ELR (cell line): ENCODE measurements at regions not wholly inside any gene's neighbourhood (a gene's known extent, or its start where the extent isn't known, plus 50 kb on each side); places are given as distances from the start of the nearest gene placed in this dataset.

ENCODE experiments used
- DNase-seq: peaks from one replicate; pipeline ENCODE4 v3.0.0-alpha.2; 2015; ENCODE audit warnings: low read depth

DNA sequence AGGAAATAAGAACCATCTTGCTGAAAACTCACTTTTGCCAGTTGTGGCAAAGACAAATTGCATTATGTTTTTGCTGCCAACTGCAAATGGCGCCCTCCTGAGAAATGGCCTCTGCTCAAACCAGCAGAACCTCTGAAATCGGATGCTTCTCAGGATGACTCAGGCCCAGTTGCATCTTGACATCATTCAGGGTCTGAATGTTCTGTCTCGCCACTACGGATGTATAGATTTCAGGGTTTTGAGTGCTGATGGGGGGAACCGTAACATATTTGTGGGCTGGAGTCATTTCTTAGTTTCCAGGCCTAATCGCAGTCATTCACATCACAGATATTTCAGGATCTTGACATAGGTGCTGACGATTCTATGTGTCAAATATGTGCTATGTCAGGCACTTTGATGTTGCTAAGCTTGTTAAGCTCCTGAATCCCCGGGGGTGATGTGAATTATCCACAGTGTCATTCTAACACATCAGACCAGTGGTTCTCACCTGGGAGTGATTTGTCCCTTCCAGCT lies 207.1 kb downstream of the NFATC2 start:
- peak; percentile 100 for DNase-seq

DNA sequence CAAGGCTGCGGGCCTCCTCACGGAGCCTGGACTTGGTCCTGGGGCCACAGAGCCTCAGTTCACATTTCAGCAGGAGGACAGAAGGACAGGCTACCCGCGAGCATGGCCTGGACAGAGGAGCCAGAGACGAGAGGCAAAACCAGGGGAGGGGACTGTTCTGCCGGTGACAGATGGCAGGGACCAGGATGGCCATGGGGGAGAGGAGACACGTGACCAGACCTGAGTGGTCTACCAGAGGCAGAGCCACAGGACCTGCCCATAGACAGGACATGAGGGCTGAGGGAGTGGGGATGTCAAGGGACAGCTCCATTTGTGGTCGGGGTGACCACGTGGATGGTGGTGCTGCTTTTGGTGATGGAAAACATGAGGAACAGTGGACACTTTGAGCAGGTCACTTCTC lies 207.9 kb downstream of the NFATC2 start:
- no peak for DNase-seq

DNA sequence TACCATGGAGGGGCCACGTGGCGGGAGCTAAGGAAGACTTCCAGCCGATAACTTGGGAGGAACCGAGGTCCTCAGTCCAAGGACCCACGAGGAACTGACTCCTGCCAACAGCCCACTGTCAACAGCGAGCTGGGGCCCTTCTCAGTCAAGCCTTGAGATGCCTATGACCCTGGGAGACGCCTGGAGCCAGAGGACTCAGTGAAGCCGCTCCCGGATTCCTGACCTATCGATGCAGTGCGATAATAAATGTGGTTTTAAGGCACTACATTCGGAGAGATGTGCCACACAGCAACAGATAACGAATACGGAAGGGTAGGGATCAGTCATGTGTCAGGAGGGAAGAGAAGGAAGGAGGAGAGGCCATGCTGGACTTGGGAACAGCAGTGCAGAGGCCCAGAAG lies 208.5 kb downstream of the NFATC2 start:
- no peak for DNase-seq

DNA sequence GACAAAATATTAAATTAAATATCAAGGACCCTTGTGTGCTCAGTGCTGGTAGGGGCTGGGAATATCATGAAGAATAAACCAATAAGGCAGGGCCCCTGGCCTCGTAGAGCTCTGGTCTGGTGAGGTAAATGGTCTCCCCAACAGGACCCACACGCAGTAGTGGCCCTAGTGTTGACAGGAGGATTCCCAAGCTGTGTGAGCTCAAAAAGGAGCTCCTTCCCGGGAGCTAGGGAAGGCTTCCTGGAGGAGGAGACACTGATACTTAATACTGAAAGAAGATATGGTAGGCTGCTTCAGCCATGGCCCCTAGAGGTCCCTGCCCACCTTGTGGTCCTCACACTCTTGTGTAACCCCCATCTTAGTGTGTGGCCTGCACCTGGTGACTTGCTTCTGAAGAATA lies 209.1 kb downstream of the NFATC2 start:
- no peak for DNase-seq

DNA sequence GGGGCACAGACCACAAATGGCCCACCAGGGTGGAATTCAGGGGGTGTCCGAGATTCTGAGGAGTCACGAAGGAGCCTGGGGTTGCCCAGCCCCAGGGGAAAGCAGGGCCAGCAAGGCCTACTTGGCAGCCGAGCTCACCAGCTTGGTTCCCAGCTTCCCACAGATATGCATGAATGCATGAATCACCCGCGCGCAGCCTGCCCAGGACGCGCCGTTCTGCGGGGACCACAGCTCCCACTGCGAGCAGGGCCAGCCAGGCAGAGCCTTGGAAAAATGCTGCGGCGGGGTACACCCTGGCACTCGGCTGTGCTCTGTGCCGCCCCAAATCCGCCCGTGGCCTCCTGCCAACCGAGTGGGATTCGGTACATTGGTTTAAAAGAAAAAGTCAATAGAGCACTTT lies 211.0 kb downstream of the NFATC2 start:
- no peak for DNase-seq

DNA sequence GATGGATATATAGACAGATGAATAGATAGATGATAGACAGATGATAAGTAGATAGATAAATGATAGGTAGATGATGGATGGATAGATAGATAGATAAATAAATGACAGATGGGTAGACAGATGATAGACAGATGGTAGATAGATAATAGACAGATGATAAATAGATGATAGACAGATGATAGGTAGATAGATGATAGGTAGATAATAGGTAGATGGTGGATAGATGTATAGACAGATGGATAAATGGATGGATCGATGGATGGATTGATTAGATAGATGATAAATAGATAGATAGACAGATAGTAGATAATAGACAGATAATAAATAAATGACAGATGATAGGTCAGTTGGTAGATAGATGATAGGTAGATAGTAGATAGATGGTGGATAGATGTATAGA lies 212.7 kb downstream of the NFATC2 start:
- no peak for DNase-seq

DNA sequence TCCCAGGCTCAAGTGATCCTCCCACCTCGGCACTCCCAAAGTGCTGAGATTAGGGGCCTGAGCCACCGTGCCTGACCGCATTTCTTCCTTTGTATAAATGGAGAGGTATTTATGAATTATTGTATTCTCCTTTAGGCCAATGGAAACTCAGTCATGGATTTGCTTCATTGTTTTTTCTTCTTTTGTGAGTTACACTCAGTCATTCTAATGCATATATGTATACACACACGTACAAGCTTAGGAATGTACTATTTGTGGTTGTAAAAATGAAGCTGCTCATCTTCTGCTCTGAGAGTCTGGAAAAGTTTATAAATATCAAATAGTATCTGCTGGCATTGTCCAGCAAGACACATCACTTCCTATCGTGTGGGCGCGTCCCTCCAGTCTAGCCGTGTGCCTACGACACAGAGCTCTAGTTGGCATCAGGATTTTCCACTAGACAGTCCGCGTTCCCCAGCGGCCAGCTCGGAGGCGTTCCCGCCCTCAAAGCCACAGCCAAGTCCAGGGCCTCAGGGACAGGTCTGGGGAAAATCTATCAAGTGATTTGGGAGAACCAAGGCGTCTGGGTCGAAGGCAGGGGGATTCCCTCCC lies 215.2 kb downstream of the NFATC2 start:
- DNase-seq = peak; percentile 97

DNA sequence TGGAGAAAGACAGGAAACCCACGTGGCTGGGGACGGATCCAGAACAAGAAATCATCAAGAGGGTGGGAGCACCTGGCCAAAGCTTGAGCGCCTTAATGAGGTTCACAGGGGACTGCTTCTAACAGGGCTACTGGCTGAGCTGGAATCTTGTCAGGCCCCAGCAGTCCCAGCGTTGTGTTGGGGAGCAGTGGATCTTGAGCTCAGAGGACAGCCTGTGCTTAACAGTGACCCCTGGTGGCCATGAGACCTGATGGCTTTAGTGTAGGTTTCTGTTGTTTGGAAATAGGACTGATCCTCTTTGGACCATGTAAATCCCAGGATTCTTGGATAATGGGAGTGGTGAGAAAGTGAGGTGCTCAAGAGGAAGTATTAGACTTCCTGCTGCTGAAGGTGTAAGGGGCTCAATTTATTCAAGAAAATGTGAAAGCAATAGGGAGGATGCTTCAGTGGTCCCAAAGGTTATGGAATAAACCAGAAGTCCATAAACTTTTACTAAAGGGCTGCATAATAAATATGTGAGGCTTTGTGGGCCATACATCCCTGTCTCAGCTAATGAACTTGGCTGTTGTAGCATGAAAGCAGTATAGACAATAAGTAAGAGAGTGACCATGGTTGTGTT lies 216.2 kb downstream of the NFATC2 start:
- peak; percentile 79 for DNase-seq

DNA sequence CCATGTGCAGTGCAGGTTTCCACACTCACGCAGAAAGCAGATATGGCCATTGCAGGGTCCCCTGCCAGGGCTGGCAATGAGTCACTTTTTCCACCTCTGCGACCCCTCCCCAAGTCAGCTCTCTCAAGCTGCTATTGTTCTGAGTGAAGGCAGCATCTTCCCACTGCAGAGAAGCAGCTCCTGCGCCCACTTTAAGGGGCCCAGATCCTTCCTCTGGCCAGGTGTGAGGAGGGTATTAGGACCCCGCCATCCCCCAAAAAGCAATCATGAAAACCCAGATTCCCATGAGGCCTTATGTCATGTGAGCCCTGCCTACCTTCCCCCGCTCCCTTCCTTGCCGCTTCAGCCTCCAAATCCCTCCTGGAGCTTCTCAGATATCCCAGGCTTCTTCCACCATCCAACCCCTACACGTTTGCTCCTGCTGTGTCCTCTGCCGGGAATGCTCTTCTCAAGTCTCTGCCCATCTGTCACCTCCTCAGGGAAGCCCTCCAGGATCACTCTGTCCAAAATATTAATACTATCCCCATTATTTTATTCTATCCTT lies 220.3 kb downstream of the NFATC2 start:
- no peak for DNase-seq

DNA sequence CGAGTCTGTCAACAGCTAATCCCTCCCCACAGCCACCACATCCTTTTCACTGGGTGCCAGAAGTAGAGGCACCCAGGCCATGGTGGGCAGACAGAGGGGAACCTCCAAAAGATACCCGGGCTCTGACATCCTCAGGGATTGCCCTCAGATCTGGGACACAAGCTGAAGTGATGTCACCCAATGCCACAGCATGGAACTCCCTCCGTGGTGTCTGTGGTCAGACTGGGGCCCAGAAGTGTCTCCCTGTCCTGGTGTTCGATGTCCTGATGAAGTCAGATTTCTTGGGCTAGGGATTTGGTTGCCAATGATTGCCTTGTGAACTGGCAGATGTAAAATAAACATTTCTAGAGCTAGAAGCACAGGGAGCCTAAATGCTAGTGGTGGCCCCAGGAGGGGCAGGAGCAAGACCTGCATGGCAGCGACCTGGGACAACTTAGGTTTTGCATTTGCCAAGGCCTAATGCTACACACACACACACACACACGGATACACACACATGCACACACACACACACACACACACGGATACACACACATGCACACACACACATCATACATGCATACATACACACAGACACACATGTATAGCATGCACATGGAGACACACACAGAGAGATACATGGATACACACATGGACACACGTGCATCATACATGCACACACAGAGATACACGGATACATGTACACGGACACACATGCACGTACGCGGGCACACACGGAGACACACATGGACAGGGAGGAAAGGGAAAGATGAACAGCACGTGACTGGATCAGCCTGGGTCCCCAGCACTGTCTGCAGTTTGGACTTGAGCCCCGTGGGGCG lies 221.0 kb downstream of the NFATC2 start:
- no peak for DNase-seq

DNA sequence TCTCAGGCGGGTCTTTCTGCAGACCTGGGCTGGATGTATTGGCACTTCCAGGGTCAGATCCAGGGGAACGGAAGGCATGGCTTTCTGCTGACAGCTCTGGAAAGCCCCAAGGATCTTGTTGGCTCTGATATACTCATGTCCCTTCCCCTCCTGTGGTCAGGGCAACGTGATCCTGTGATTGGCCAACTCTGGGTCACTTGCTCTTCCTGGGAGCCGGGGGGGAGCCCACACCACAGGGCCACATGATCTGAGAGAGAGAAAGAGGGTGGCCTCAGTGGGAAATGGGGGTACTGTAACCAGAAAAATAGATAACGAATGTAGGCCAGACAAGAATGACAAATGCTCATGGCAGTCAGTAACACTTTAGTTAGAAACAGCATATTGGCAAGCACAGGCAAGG lies 223.0 kb downstream of the NFATC2 start:
- DNase-seq = no peak

DNA sequence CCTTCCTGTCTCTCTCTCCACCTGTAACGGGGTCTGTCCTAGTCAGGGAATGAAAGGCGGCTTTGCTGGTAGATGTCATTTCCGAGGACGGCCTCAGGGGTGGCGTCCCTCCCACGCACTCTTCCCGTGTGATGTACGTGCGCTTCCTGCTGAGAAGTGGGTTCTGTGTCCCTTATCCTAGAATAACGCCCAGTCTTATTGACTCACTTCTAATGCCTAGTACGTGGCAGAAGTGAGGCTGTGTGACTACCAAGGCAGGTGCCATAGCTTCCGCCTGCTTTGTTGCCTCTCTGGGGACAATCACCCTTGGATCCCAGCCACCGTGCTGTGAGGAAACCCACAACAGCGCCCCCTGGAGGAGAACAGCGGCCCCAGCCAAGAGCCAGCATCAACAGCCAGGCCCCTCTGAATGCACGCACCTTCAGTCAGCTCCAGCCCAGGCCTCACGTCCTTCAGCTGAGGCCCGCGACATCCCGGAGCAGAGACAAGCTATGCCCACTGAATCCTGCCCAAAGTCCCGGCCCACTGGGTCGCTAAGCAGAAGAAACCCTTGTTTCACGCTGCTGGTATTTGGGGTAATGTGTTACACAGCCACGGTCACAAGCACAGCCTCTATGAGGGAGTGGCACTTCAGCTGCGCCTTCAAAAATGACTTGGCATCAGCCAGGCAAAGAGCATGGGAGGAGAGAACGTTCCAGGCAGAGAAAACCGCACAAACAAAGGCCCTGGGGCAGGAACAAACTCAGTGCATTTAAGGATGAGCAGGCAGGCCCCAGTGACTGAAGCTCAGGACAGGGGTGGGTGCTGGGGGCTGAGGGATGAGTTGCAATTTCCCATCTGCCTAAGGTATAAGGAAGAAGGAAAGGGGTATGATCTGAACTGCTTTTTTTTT lies 224.2 kb downstream of the NFATC2 start:
- DNase-seq = peak; percentile 60

DNA sequence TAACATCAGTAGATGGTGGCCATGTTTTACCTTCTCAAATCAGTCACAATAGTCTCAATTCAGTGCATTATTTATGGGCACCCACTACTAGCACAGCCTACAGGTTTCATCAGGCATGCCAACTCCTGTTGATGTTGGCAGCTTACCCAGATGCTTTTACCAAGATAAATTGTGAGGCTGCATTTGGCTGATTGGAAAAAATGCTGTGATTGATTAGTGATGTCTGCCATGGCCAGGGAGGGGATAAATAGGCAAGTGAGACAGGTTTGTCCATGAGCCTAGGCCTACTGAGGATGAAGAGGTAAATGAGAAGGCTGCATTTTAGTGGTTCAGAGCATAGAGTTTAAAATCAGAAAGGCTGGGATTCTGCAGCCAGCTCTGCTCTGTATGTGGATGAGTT lies 227.1 kb downstream of the NFATC2 start:
- no peak for DNase-seq

DNA sequence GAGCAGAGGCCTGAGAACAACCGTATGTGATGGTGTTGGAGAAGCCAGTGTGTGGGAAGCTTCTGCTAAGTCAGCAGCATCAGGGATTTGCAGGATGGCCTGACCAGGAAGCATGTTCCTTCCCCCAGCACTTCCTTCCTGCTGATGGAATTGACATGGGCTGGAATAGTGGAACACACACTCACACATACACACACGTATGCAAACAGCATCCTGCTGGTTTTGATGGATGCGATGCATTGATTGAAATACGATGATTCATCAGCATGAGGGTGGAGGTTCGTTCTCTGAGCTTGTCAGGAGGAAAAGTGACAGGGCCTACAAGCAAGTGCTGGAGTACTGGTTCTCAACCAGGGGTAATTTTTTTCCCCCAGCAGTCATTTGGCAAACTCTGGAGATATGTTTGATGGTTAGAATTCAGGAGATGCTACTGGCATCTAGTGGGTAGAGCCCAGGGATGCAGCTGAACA lies 229.1 kb downstream of the NFATC2 start:
- DNase-seq = no peak

DNA sequence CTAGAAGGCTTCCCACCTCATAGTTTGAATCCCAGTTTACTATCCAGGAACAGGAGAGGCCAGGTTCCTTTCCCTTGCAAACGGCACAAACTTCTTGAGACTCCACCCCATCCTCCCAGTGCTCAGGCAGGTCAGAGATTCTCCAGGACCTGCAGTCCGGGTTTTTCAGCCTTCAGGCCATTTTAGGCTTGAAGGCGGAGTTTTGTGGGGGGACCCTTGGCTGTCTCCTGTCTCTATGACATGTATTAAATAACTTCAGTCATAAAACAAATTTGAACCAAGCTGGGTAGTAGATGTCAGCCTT lies 230.1 kb downstream of the NFATC2 start:
- DNase-seq = no peak

DNA sequence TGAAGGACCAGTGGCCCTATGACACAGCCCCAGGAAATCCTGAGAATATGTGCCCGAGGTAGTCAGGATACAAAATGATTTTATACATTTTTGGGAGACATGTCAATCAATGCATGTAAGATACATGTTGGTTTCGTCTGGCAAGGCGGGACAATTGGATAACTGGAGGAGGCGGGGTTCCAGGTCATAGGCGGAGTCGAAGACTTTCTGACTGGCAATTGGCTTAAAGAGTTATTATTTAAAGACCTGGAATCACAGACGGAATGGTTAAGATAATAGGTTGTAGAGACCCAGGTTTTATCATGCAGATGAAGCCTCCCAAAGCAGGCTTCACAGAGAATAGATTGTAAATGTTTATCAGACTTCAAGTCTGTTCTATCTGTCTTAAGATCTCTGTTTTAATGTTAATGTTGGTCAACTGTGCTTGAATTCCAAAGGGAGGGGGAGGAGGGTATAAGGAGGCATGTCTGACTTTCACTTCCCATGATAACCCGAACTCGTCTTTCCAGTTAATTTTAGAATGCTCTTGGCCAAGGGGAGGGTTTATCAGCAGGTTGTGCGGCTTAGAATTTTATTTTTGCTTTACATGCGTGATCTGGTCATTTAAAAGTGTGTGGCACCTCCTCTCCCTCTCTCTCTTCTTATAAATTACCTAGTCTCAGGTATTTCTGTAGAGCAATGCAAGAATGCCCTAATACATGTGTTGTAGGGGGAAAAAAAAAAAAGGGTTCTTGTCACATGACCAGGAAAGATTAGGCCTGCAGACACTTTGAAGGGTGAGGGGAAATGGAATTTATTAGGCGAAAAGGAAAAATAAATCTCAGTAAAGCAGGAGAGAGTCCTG lies 230.7 kb downstream of the NFATC2 start:
- DNase-seq = no peak

DNA sequence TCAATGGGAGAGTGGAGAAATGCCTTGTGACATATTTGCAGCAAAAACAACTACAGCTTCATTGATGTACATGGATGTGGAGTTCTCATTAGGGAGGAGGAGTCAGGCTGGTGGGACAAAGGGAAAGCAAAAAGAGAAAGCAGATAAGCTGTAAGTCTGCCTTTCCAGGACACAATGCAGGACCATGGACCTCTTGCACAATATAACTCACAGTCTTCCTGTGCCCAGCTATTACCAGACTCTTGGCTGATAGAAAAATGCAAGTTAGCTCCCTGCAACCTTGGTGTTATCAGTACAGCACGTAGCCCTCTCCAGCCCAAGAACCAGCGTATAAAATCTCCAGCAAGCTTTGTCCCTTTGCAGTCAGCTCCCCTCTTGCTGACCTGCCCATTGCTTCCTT lies 232.3 kb downstream of the NFATC2 start:
- DNase-seq = no peak

DNA sequence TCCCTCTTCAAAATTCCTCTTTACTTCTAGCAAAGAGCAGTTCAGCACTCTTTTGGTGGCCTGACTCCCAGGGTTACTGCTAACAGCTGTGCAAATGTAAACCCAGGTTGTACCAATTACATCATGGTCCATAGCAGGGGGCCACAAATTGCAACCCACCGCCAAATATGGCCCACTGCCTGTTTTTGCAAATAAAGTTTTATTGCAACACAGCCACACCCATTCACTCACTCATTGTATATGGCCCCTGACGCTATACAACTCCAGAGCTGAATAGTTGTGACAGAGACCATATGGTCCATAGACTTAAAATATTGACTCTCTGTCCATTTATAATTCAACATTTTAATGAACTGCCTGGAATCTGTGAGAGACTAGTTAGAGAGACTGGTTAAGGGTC lies 233.4 kb downstream of the NFATC2 start:
- no peak for DNase-seq

DNA sequence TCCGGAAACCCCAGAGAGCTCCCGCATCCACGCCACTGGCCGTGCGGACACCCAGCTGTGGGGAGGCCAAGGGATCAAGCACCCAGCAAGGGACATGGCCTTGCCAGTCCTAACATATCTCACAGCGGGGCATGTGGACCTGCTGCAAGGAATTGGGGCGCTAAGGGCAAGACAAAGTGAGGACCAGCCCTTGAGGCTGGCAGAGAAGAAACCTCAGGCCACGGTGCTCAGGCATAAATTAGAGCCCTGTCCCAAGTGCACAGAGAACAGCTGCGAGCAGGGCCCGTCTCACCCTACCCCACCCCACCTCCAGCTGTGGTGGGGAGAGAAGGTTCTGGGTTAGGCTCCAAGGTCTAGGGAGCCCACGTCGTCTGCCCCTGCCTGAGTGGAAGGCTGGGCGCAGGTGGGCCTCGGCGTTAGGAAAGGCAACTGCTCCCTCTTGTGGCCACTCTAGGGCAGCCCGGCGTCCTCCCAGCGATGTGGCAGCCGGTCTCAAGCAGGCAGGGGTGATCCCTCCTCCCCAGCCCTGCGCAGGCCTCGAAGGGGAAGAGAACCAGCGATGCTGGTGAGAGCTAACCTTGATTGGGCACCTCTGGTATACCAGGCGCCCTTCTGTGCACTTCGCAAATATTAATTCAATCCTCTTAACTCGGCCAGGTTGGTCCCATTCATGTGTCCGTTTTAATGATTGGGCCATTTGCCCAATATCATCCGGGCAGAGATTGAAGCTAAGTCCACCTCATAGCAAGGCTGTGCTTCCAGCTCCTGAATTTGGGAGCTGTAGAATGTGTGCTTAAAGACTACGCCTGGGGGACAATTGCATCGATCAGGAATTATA lies 235.8 kb downstream of the NFATC2 start:
- DNase-seq = peak; percentile 82

DNA sequence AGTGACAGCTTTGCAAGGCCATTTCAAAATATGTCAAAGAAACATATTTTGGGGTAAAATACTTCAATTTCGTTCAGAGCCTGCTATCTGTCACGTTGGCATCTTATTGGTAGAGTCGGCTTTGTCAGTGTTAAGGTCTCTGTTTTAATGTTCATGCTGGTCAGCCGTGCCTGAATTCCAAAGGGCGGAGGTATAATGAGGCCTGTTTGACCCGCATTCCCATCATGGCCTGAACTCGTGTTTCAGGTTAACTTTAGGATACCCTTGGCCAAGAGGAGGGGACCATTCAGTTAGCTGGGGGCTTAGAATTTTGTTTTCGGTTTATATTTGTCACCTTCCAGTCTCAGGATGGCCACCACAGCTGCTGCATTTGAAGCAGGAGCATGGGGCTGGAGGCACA lies 236.4 kb downstream of the NFATC2 start:
- DNase-seq = no peak
